ENCODE measurements at regions not wholly inside any gene's neighbourhood (a gene's known extent, or its start where the extent isn't known, plus 50 kb on each side); places are given as distances from the start of the nearest gene placed in this dataset.

DNA sequence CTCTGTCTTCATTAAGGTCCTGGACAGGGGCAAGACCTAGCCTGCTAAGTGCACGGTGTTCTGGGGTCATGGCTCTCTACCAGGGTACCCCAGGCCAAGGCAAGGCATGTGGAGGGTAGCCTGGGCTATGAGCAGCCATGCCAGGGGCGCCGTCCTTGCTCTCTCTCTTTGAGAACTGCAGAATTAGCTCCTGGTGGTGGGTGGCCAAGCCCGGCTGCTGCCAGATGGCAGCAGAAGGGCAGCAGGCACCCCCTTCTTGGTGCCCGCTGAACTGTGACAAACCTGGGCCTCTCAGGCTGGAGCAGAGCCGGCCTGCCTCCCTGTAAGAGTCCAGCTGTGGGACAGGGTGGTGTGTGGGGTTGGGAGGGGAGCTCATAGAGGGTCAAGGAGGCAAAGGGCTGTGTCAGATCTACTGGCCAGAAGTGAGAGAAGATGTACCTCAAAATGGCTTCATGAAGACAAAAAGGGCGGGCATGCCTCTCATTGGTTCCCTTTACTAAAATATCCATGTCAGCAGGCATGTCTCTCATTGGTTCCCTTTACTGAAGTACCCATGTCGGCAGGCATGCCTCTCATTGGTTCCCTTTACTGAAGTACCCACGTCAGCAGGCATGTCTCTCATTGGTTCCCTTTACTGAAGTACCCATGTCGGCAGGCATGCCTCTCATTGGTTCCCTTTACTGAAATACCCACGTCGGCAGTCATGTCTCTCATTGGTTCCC lies 81.7 kb upstream of the SDK2 start:
- intact Hi-C loops (cut with DNase I) = no loop called here
- no peak overlapping the region for H3K27ac ChIP-seq
- no peak for DNase-seq
- no peaks in the 10 kb centered on the region for H3K4me1 ChIP-seq
- H3K27me3 ChIP-seq = no peaks in the 10 kb centered on the region
- ATAC-seq = no peak
- H3K36me3 ChIP-seq = no peaks in the 10 kb centered on the region
- H3K4me3 ChIP-seq = no peak overlapping the region
- no peak for TF ChIP-seq POLR2A (IDR thresholded peaks at IDR 0.05)
- no peak for TF ChIP-seq CTCF (IDR thresholded peaks at IDR 0.05)
- 57% methylated on average over 6 of the region's 12 CpGs for WGBS (ENCODE audit: insufficient coverage, low coverage, low lambda C conversion rate, missing lambda C conversion rate)
- no peaks in the 10 kb centered on the region for H3K9me3 ChIP-seq

- WGBS (ENCODE audit: insufficient coverage, low coverage, low lambda C conversion rate, missing lambda C conversion rate) = 72% methylated on average over 4 of the region's 8 CpGs
- no peak overlapping the region for H3K27ac ChIP-seq
- no peak for ATAC-seq
- no peak for DNase-seq
- no peak for TF ChIP-seq CTCF (IDR thresholded peaks at IDR 0.05)
- TF ChIP-seq POLR2A (IDR thresholded peaks at IDR 0.05) = no peak
- no peak overlapping the region for H3K4me3 ChIP-seq
- H3K4me1 ChIP-seq = no peaks in the 10 kb centered on the region
- H3K36me3 ChIP-seq = no peaks in the 10 kb centered on the region
- no peaks in the 10 kb centered on the region for H3K9me3 ChIP-seq
- no peaks in the 10 kb centered on the region for H3K27me3 ChIP-seq
- intact Hi-C loops (cut with DNase I) = no loop called here
Measured at GRCh38 chr17:73727941-73728340, 83.7 kb upstream of the SDK2 start.

DNA sequence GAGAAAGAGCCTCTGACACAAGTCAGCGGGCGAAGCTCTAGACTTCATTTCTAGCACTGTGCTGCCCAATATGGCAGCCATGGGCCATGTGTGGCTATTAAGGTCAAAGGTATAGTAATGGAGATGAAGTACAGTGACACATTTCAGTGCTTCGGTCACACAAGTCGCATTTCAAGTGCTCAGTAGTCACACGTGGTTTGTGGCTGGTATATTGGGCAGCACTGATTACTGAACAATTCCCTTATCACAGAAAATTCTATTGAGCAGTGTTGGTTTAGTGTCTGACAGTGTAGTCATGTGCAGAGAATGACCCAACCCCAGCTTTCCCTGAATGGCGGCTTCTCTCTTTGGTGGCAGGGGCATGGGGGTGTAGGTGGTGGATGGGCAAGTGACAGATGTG lies 84.9 kb upstream of the SDK2 start:
- ATAC-seq (no peak), DNase-seq (no peak)
- intact Hi-C loops (cut with DNase I) = no loop called here
- H3K4me1 ChIP-seq = no peaks in the 10 kb centered on the region
- H3K9me3 ChIP-seq = no peaks in the 10 kb centered on the region
- H3K27ac ChIP-seq = no peak overlapping the region
- WGBS (ENCODE audit: insufficient coverage, low coverage, low lambda C conversion rate, missing lambda C conversion rate) = 64% methylated on average over 5 of the region's 6 CpGs
- TF ChIP-seq CTCF (IDR thresholded peaks at IDR 0.05) (no peak), POLR2A (IDR thresholded peaks at IDR 0.05) (no peak)
- H3K4me3 ChIP-seq = no peak overlapping the region
- no peaks in the 10 kb centered on the region for H3K36me3 ChIP-seq
- no peaks in the 10 kb centered on the region for H3K27me3 ChIP-seq

GRCh38 chr17:73731733-73732132 lies 87.5 kb upstream of the SDK2 start:
- Histone ChIP-seq H3K9me3 (no peaks in the 10 kb centered on the region), H3K27me3 (no peaks in the 10 kb centered on the region), H3K36me3 (no peaks in the 10 kb centered on the region), H3K27ac (no peak overlapping the region), H3K4me3 (no peak overlapping the region), H3K4me1 (no peaks in the 10 kb centered on the region)
- TF ChIP-seq POLR2A (IDR thresholded peaks at IDR 0.05) (no peak), CTCF (IDR thresholded peaks at IDR 0.05) (no peak)
- WGBS (ENCODE audit: insufficient coverage, low coverage, low lambda C conversion rate, missing lambda C conversion rate) = 45% methylated on average over 8 of the region's 10 CpGs
- intact Hi-C loops (cut with DNase I) = no loop called here
- DNase-seq = peak in 1 of 3 donors; percentile 31
- ATAC-seq = peak in 3 of 4 donors; percentile 39 to 65 (median 44)

Measured in right lobe of liver (tissue), 6 donors.